ENCODE measurements at regions not wholly inside any gene's neighbourhood (a gene's known extent, or its start where the extent isn't known, plus 50 kb on each side); places are given as distances from the start of the nearest gene placed in this dataset.

DNA sequence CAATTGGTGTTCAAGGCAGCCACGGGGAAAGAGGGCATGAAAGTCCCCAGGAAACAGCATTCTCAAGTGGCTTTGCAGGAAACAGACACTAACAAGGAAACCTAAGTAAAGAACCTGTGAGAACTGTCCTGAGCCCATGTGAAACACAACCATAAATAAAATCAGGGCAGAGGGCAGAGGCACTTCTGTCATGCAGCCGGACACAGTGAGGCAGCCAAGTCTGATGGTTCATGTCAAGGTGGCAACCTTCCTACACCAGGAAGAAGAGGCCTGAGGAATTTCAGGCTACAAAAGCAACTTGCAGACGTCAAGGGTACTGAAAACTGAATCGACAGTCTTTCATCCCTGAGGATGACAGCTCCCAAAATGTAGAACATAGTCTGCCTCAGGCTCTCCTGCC lies 458.2 kb upstream of the NPVF start:
- H3K4me1 ChIP-seq (replicated peaks; ENCODE audit: insufficient read depth): no peaks in the 10 kb centered on the region
- H3K9me3 ChIP-seq (ENCODE audit: insufficient read depth, low read depth): no peaks in the 10 kb centered on the region; the same call in 1 of the 2 replicates
- H3F3A ChIP-seq (ENCODE audit: insufficient read depth, low read depth): no peaks in the 10 kb centered on the region
- ChIA-PET CTCF (no interaction called here), POLR2A (ENCODE audit: unreplicated experiment) (no interaction called here)
- no peak for TF ChIP-seq EZH2 (IDR thresholded peaks at IDR 0.05; ENCODE audit: low read depth)
- TF ChIP-seq, protein P1, sequence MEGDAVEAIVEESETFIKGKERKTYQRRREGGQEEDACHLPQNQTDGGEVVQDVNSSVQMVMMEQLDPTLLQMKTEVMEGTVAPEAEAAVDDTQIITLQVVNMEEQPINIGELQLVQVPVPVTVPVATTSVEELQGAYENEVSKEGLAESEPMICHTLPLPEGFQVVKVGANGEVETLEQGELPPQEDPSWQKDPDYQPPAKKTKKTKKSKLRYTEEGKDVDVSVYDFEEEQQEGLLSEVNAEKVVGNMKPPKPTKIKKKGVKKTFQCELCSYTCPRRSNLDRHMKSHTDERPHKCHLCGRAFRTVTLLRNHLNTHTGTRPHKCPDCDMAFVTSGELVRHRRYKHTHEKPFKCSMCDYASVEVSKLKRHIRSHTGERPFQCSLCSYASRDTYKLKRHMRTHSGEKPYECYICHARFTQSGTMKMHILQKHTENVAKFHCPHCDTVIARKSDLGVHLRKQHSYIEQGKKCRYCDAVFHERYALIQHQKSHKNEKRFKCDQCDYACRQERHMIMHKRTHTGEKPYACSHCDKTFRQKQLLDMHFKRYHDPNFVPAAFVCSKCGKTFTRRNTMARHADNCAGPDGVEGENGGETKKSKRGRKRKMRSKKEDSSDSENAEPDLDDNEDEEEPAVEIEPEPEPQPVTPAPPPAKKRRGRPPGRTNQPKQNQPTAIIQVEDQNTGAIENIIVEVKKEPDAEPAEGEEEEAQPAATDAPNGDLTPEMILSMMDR (conservative IDR thresholded peaks at IDR 0.05): no peak
- intact Hi-C loops (cut with micrococcal nuclease; ENCODE audit: unreplicated experiment): no loop called here
- no peak overlapping the region for H3K27ac ChIP-seq
- H4K20me1 ChIP-seq (ENCODE audit: insufficient read depth): no peaks in the 10 kb centered on the region
- H3K36me3 ChIP-seq (ENCODE audit: low read depth): no peaks in the 10 kb centered on the region
- H3K27me3 ChIP-seq (ENCODE audit: insufficient read depth, low read depth): peaks cover 98% of the 10 kb centered on the region
- H3K4me2 ChIP-seq: no peak overlapping the region
- H3K9me2 ChIP-seq (ENCODE audit: insufficient read depth): no peaks in the 10 kb centered on the region
- no peak overlapping the region for H2AFZ ChIP-seq
- H3K79me2 ChIP-seq (ENCODE audit: low read depth): no peaks in the 10 kb centered on the region
- no peak overlapping the region for H3K4me3 ChIP-seq
- no peak for DNase-seq
- no TSS peak for BruUV-seq (replicated peaks)

DNA sequence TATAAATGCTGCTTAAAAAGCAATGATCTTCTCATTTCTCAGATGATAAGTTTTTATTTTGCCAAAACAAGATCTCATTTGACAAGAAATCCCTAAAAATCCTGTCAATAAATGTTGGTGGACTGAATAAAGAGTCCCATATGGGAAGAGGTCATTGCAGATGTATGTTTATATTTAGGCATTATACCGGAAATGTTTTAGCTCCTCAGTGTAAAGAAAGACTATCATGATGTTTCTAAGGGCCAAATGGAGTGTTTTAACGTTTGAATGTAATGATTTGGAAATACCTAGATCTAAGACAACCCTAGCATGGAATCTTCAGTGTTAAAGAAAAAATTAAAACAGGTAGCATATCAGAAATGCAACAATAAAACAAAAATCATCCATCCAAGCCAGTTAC lies 457.8 kb upstream of the NFE2L3 start:
- Histone ChIP-seq H3K4me2 (no peak overlapping the region), H2AFZ (no peak overlapping the region), H3K4me1 (replicated peaks; ENCODE audit: insufficient read depth) (no peaks in the 10 kb centered on the region), H3K27me3 (ENCODE audit: insufficient read depth, low read depth) (peaks cover 58% of the 10 kb centered on the region), H3K79me2 (ENCODE audit: low read depth) (no peaks in the 10 kb centered on the region), H3K9me2 (ENCODE audit: insufficient read depth) (peaks cover 3% of the 10 kb centered on the region; the same call in 1 of the 2 replicates), H4K20me1 (ENCODE audit: insufficient read depth) (no peaks in the 10 kb centered on the region), H3K36me3 (ENCODE audit: low read depth) (no peaks in the 10 kb centered on the region), H3F3A (ENCODE audit: insufficient read depth, low read depth) (no peaks in the 10 kb centered on the region), H3K4me3 (no peak overlapping the region), H3K9me3 (ENCODE audit: insufficient read depth, low read depth) (no peaks in the 10 kb centered on the region; the same call in 1 of the 2 replicates), H3K27ac (no peak overlapping the region)
- CTCF ChIA-PET: no interaction called here
- DNase-seq: no peak
- TF ChIP-seq, protein P1 (conservative IDR thresholded peaks at IDR 0.05): no peak
- TF ChIP-seq EZH2 (IDR thresholded peaks at IDR 0.05; ENCODE audit: low read depth): no peak
- no TSS peak for BruUV-seq (replicated peaks)
- intact Hi-C loops (cut with micrococcal nuclease; ENCODE audit: unreplicated experiment): no loop called here
- POLR2A ChIA-PET (ENCODE audit: unreplicated experiment): no interaction called here

DNA sequence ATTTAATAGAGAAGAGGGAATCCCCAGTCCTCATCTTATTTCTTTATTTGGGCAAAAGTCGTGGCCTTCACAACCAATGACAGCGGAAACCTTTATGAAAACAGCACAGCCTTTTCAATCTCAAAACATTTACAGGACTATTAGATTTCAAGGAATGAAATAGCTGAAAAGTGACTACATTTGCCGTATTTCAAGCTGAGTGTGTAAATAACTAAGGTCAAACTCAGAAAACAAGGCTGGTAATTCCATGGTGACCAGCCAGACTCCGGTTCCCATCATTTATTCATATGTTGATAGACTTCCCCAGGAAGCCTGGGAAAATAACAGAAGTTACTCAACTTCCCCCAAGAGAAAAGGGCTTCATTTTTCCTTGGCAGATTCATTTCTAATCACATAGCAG lies 457.3 kb upstream of the NFE2L3 start:
- intact Hi-C loops (cut with micrococcal nuclease; ENCODE audit: unreplicated experiment): no loop called here
- POLR2A ChIA-PET (ENCODE audit: unreplicated experiment): no interaction called here
- CTCF ChIA-PET: no interaction called here
- Histone ChIP-seq H3K9me3 (ENCODE audit: insufficient read depth, low read depth) (no peaks in the 10 kb centered on the region; the same call in 1 of the 2 replicates), H3K4me2 (no peak overlapping the region), H3K79me2 (ENCODE audit: low read depth) (no peaks in the 10 kb centered on the region), H3K27me3 (ENCODE audit: insufficient read depth, low read depth) (peaks cover 53% of the 10 kb centered on the region), H2AFZ (no peak overlapping the region), H3K36me3 (ENCODE audit: low read depth) (no peaks in the 10 kb centered on the region), H3K4me3 (no peak overlapping the region), H3F3A (ENCODE audit: insufficient read depth, low read depth) (no peaks in the 10 kb centered on the region), H3K27ac (no peak overlapping the region), H3K4me1 (replicated peaks; ENCODE audit: insufficient read depth) (no peaks in the 10 kb centered on the region), H3K9me2 (ENCODE audit: insufficient read depth) (peaks cover 3% of the 10 kb centered on the region; the same call in 1 of the 2 replicates), H4K20me1 (ENCODE audit: insufficient read depth) (no peaks in the 10 kb centered on the region)
- BruUV-seq (replicated peaks): no TSS peak
- no peak for DNase-seq
- no peak for TF ChIP-seq EZH2 (IDR thresholded peaks at IDR 0.05; ENCODE audit: low read depth)
- TF ChIP-seq, protein P1 (conservative IDR thresholded peaks at IDR 0.05): no peak
